BJ (cell line): ENCODE measurements at regions not wholly inside any gene's neighbourhood (a gene's known extent, or its start where the extent isn't known, plus 50 kb on each side); places are given as distances from the start of the nearest gene placed in this dataset.

Source experiments
- CTCF ChIA-PET: fragments of 350-600 bp; formaldehyde crosslinking; extraction: SDS; loops from one replicate; lab custom pipeline; 2021; ENCODE audit warnings: antibody characterized with exemption, inconsistent platforms; lab: Yijun Ruan, JAX
- POLR2A ChIA-PET: fragments of 300-600 bp; sonication (Branson Sonifier 250); formaldehyde crosslinking; extraction: SDS; loops from one replicate; lab custom pipeline; 2021; ENCODE audit warnings: antibody characterized with exemption; lab: Charles Lee
- DNase-seq: peaks from one replicate; pipeline ENCODE4 v3.0.0-alpha.2; 2011; ENCODE audit warnings: low read depth
- H3K27me3 ChIP-seq: 2 replicates; pipeline ENCODE4 v1.6.0; 2011; ENCODE audit warnings: low read length; ENCODE audit not compliant: control insufficient read depth, insufficient read depth
- H3K36me3 ChIP-seq: 2 replicates; pipeline ENCODE4 v1.5.1; 2011; ENCODE audit warnings: low read length; ENCODE audit not compliant: control insufficient read depth, insufficient read depth
- H3K4me3 ChIP-seq: 2 replicates; pipeline ENCODE4 v1.5.1; 2011; ENCODE audit warnings: low read depth, mild to moderate bottlenecking, control low read depth, low read length
- TF ChIP-seq, protein P1 (sequence below): IDR thresholded peaks from 2 replicates; pipeline ENCODE4 v1.5.1; 2011; ENCODE audit warnings: low read depth, mild to moderate bottlenecking, control low read depth, inconsistent platforms, low read length, moderate library complexity; ENCODE audit not compliant: insufficient read depth

DNA sequence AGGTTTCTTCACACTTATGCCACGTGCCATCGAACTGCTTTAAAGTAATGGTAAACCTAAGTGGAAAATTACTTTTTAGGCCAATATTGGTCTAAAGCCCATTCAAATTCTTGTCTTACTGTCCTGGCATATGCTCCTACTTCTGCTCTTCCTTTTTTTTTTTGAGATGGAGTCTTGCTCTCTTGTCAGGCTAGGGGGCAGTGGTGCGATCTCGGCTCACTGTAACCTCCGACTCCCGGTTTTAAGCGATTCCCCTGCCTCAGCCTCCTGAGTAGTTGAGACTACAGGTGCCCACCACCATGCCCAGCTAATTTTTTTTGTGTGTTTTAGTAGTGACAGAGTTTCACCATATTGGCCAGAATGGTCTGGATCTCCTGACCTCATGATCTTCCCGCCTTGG lies 129.0 kb upstream of the TECRL start:
- H3K27me3 ChIP-seq: no peaks in the 10 kb centered on the region
- no peak for DNase-seq
- POLR2A ChIA-PET: no interaction called here
- CTCF ChIA-PET: interaction anchor here (1.4 to 1.9 kb wide), 2 partner anchors 11 to 379 kb away, joined by 4 to 5 read pairs; no protein-coding TSS in a partner anchor
- TF ChIP-seq, protein P1, sequence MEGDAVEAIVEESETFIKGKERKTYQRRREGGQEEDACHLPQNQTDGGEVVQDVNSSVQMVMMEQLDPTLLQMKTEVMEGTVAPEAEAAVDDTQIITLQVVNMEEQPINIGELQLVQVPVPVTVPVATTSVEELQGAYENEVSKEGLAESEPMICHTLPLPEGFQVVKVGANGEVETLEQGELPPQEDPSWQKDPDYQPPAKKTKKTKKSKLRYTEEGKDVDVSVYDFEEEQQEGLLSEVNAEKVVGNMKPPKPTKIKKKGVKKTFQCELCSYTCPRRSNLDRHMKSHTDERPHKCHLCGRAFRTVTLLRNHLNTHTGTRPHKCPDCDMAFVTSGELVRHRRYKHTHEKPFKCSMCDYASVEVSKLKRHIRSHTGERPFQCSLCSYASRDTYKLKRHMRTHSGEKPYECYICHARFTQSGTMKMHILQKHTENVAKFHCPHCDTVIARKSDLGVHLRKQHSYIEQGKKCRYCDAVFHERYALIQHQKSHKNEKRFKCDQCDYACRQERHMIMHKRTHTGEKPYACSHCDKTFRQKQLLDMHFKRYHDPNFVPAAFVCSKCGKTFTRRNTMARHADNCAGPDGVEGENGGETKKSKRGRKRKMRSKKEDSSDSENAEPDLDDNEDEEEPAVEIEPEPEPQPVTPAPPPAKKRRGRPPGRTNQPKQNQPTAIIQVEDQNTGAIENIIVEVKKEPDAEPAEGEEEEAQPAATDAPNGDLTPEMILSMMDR: no peak
- no peak overlapping the region for H3K4me3 ChIP-seq
- H3K36me3 ChIP-seq: no peaks in the 10 kb centered on the region

DNA sequence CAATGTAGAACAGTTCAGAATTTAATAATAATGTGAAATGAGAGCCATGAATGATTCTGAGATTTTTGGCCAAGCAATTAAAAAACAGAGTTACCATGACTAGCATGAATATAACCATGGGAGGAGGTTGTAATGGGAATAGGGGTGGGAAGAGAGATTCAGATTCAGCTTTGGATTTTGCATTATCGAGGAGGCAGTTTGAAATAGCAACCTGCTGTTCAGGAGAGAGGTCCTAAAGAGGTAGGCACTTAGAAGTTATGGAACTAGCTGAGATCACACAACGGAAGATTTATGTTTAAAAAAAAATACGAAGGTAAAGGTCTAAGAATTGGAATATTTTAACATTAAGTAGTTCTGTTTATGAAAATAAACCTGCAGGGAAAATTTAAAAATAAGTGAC lies 124.4 kb upstream of the TECRL start:
- POLR2A ChIA-PET: no interaction called here
- CTCF ChIA-PET: interaction anchor here (1.1 kb wide), 1 partner anchor 9 kb away, joined by 4 read pairs; no protein-coding TSS in a partner anchor
- Histone ChIP-seq H3K36me3 (no peaks in the 10 kb centered on the region), H3K27me3 (no peaks in the 10 kb centered on the region), H3K4me3 (no peak overlapping the region)
- DNase-seq: no peak
- TF ChIP-seq, protein P1: no peak

DNA sequence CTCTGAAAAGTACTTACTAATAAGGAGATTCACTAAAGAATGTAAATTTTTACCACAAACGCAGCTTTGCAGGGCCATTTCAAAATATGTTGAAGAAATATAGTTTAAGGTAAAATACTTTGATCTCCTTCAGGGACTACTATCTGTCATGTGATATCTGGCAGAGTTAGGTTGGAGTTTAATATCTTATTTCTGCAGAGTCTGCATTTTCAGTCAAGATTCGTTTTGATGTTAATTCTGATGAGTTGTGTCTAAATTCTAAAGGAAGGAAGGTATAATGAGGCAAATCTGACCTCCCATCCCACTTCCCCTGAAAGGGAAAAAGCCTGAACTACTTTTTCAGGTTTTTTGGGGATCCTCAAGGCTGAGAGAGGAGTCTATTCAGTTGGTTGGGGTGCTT lies 123.9 kb upstream of the TECRL start:
- Histone ChIP-seq H3K4me3 (no peak overlapping the region), H3K27me3 (no peaks in the 10 kb centered on the region), H3K36me3 (no peaks in the 10 kb centered on the region)
- DNase-seq: no peak
- POLR2A ChIA-PET: no interaction called here
- CTCF ChIA-PET: interaction anchor here (1.1 kb wide), 1 partner anchor 9 kb away, joined by 4 read pairs; no protein-coding TSS in a partner anchor
- TF ChIP-seq, protein P1: no peak

GRCh38 chr4:64520421-64520820 lies 111.2 kb upstream of the TECRL start:
- no peaks in the 10 kb centered on the region for H3K36me3 ChIP-seq
- ChIA-PET CTCF (interaction anchor here (0.5 kb wide), 1 partner anchor 16 kb away, joined by 3 read pairs; no protein-coding TSS in a partner anchor), POLR2A (no interaction called here)
- H3K4me3 ChIP-seq: no peak overlapping the region
- DNase-seq: no peak
- TF ChIP-seq, protein P1: no peak
- H3K27me3 ChIP-seq: no peaks in the 10 kb centered on the region

- DNase-seq: no peak
- ChIA-PET POLR2A (no interaction called here), CTCF (no interaction called here)
- TF ChIP-seq, protein P1: no peak
- Histone ChIP-seq H3K4me3 (no peak overlapping the region), H3K27me3 (no peaks in the 10 kb centered on the region), H3K36me3 (no peaks in the 10 kb centered on the region)
Measured at GRCh38 chr4:64518600-64518999, 109.3 kb upstream of the TECRL start.
